DOHH2 (cell line): ENCODE measurements at regions not wholly inside any gene's neighbourhood (a gene's known extent, or its start where the extent isn't known, plus 50 kb on each side); places are given as distances from the start of the nearest gene placed in this dataset.

Experiments
- CTCF ChIP-seq: fragments of 200-600 bp; sonication (generic); IDR thresholded peaks from one replicate; pipeline ENCODE4 v1.5.1; 2014; ENCODE audit warnings: antibody characterized with exemption, mild to moderate bottlenecking, low read depth, low read length; ENCODE audit not compliant: poor library complexity, severe bottlenecking
- EZH2phosphoT487 ChIP-seq: fragments of 200-600 bp; sonication (generic); IDR thresholded peaks from 2 replicates; pipeline ENCODE4 v1.6.1; 2017; ENCODE audit warnings: borderline replicate concordance, mild to moderate bottlenecking, antibody characterized with exemption, low read length, moderate library complexity, mixed read lengths

- TF ChIP-seq CTCF (no peak), EZH2phosphoT487 (no peak)
Measured at GRCh38 chr17:72005332-72006163, 115.3 kb upstream of the SOX9 start.
